ENCODE measurements at regions not wholly inside any gene's neighbourhood (a gene's known extent, or its start where the extent isn't known, plus 50 kb on each side); places are given as distances from the start of the nearest gene placed in this dataset.

GRCh38 chr1:90534116-90534515 lies 183.0 kb downstream of the BARHL2 start:
- H3K4me1 ChIP-seq: no peaks in the 10 kb centered on the region
- H3K27ac ChIP-seq: no peak overlapping the region
- H3K9me3 ChIP-seq: no peaks in the 10 kb centered on the region
- H3K27me3 ChIP-seq: no peaks in the 10 kb centered on the region
- no peak for TF ChIP-seq POLR2A (IDR thresholded peaks at IDR 0.05)
- TF ChIP-seq CTCF (IDR thresholded peaks at IDR 0.05): no peak
- TF ChIP-seq POLR2AphosphoS5 (IDR thresholded peaks at IDR 0.05): no peak
- no peak overlapping the region for H3K4me3 ChIP-seq
- intact Hi-C loops (cut with DNase I; ENCODE audit: low total_unique reads): no loop called here
- DNase-seq (ENCODE audit: low spot score in 2 of 2): no peak
- H3K36me3 ChIP-seq: no peaks in the 10 kb centered on the region

- H3K9me3 ChIP-seq: peaks cover 0 to 15% of the 10 kb centered on the region in 2 donors
- intact Hi-C loops (cut with DNase I; ENCODE audit: low total_unique reads): no loop called here
- H3K4me1 ChIP-seq: no peaks in the 10 kb centered on the region
- no peaks in the 10 kb centered on the region for H3K36me3 ChIP-seq
- no peak overlapping the region for H3K4me3 ChIP-seq
- H3K27me3 ChIP-seq: no peaks in the 10 kb centered on the region
- no peak for DNase-seq (ENCODE audit: low spot score in 2 of 2)
- TF ChIP-seq CTCF (IDR thresholded peaks at IDR 0.05): no peak
- TF ChIP-seq POLR2A (IDR thresholded peaks at IDR 0.05): no peak
- no peak for TF ChIP-seq POLR2AphosphoS5 (IDR thresholded peaks at IDR 0.05)
- no peak overlapping the region for H3K27ac ChIP-seq
Observed at GRCh38 chr1:90526954-90527353, 190.1 kb downstream of the BARHL2 start.

GRCh38 chr1:90522432-90522831 lies 194.7 kb downstream of the BARHL2 start:
- Histone ChIP-seq H3K4me1 (no peaks in the 10 kb centered on the region), H3K4me3 (no peak overlapping the region), H3K27ac (no peak overlapping the region), H3K27me3 (no peaks in the 10 kb centered on the region), H3K36me3 (no peaks in the 10 kb centered on the region), H3K9me3 (peaks cover 0 to 19% of the 10 kb centered on the region in 2 donors)
- intact Hi-C loops (cut with DNase I; ENCODE audit: low total_unique reads): no loop called here
- no peak for DNase-seq (ENCODE audit: low spot score in 2 of 2)
- no peak for TF ChIP-seq POLR2AphosphoS5 (IDR thresholded peaks at IDR 0.05)
- TF ChIP-seq CTCF (IDR thresholded peaks at IDR 0.05): no peak
- TF ChIP-seq POLR2A (IDR thresholded peaks at IDR 0.05): no peak

GRCh38 chr1:90513956-90514355 lies 203.1 kb downstream of the BARHL2 start:
- Histone ChIP-seq H3K27me3 (no peaks in the 10 kb centered on the region), H3K36me3 (no peaks in the 10 kb centered on the region), H3K4me1 (no peaks in the 10 kb centered on the region), H3K4me3 (no peak overlapping the region), H3K9me3 (no peaks in the 10 kb centered on the region), H3K27ac (no peak overlapping the region)
- DNase-seq (ENCODE audit: low spot score in 2 of 2): no peak
- intact Hi-C loops (cut with DNase I; ENCODE audit: low total_unique reads): no loop called here
- TF ChIP-seq POLR2A (IDR thresholded peaks at IDR 0.05) (no peak), POLR2AphosphoS5 (IDR thresholded peaks at IDR 0.05) (no peak), CTCF (IDR thresholded peaks at IDR 0.05) (no peak)

GRCh38 chr1:90512441-90512840 lies 204.7 kb downstream of the BARHL2 start:
- intact Hi-C loops (cut with DNase I; ENCODE audit: low total_unique reads): no loop called here
- H3K4me3 ChIP-seq: no peak overlapping the region
- no peak for DNase-seq (ENCODE audit: low spot score in 2 of 2)
- no peaks in the 10 kb centered on the region for H3K4me1 ChIP-seq
- H3K27ac ChIP-seq: no peak overlapping the region
- H3K27me3 ChIP-seq: no peaks in the 10 kb centered on the region
- no peaks in the 10 kb centered on the region for H3K9me3 ChIP-seq
- no peaks in the 10 kb centered on the region for H3K36me3 ChIP-seq
- TF ChIP-seq POLR2A (IDR thresholded peaks at IDR 0.05): no peak
- TF ChIP-seq CTCF (IDR thresholded peaks at IDR 0.05): no peak
- TF ChIP-seq POLR2AphosphoS5 (IDR thresholded peaks at IDR 0.05): no peak

Data from breast epithelium (tissue), 4 donors.